Prostate gland (tissue), 2 donors: ENCODE measurements at regions not wholly inside any gene's neighbourhood (a gene's known extent, or its start where the extent isn't known, plus 50 kb on each side); places are given as distances from the start of the nearest gene placed in this dataset.

Experiments used
- DNase-seq: peaks from one replicate; pipeline ENCODE4 v3.0.0-alpha.2; 2019; ENCODE audit warnings: low spot score
- H3K27ac ChIP-seq, 2 donors: fragments of 200-600 bp; sonication (generic); 2 replicates each; pipeline ENCODE4 v1.5.1; 2017 to 2019
- H3K27me3 ChIP-seq: fragments of 200-600 bp; sonication (generic); replicated peaks from 2 replicates; pipeline ENCODE4 v1.5.1; 2019; ENCODE audit not compliant: insufficient read depth
- H3K36me3 ChIP-seq, 2 donors: fragments of 200-600 bp; sonication (generic); 1 replicate in 1 of 2; 2 replicates in 1 of 2; pipeline versions ENCODE4 v1.5.1 to v1.8.1; 2017 to 2019
- H3K4me1 ChIP-seq: fragments of 200-600 bp; sonication (generic); replicated peaks from 2 replicates; pipeline ENCODE4 v1.5.1; 2019
- H3K4me3 ChIP-seq, 2 donors: fragments of 200-600 bp; sonication (generic); 2 replicates each; pipeline ENCODE4 v1.5.1; 2017 to 2019
- H3K9me3 ChIP-seq: fragments of 200-600 bp; sonication (generic); 2 replicates; pipeline ENCODE4 v1.5.1; 2017
- POLR2A ChIP-seq: fragments of 450-650 bp; IDR thresholded peaks from one replicate; pipeline ENCODE4 v1.6.1; 2016; ENCODE audit warnings: antibody characterized with exemption, mild to moderate bottlenecking
- POLR2AphosphoS5 ChIP-seq: sonication (generic); formaldehyde crosslinking; IDR thresholded peaks from one replicate; pipeline ENCODE4 v1.6.1; 2017; ENCODE audit warnings: antibody characterized with exemption
- WGBS: methylation state at CpG from one replicate; pipeline ENCODE4 v1.1.5; 2018; 5-methylcytosine and 5-hydroxymethylcytosine counted together
- intact Hi-C: fragments of 100-400 bp; cut with DNase I; formaldehyde crosslinking; loops from one replicate; pipeline ENCODE4 v1.14.2; 2022
- TF ChIP-seq, protein P1 (sequence below), 4 experiments: fragments of 200-600 bp in 2 of 4; fragments of 450-650 bp in 2 of 4; sonication (generic) in 2 of 4; IDR thresholded peaks; 1 replicate in 3 of 4; 2 replicates in 1 of 4; pipeline ENCODE4 v1.5.1; 2016 to 2019; ENCODE audit warnings: antibody characterized with exemption in 4 of 4, mild to moderate bottlenecking in 2 of 4, moderate library complexity in 2 of 4

GRCh38 chr18:1017227-1018058 is 112.8 kb downstream of the ADCYAP1 start:
- H3K9me3 ChIP-seq: no peaks in the 10 kb centered on the region
- no peaks in the 10 kb centered on the region for H3K4me1 ChIP-seq
- no peak overlapping the region for H3K27ac ChIP-seq
- H3K4me3 ChIP-seq: no peak overlapping the region
- no peaks in the 10 kb centered on the region for H3K36me3 ChIP-seq
- intact Hi-C loops: no loop called here
- no peak for DNase-seq
- WGBS: 39% methylated on average over 8 of the region's 8 CpGs
- TF ChIP-seq POLR2AphosphoS5 (no peak), POLR2A (no peak)
- TF ChIP-seq, protein P1, sequence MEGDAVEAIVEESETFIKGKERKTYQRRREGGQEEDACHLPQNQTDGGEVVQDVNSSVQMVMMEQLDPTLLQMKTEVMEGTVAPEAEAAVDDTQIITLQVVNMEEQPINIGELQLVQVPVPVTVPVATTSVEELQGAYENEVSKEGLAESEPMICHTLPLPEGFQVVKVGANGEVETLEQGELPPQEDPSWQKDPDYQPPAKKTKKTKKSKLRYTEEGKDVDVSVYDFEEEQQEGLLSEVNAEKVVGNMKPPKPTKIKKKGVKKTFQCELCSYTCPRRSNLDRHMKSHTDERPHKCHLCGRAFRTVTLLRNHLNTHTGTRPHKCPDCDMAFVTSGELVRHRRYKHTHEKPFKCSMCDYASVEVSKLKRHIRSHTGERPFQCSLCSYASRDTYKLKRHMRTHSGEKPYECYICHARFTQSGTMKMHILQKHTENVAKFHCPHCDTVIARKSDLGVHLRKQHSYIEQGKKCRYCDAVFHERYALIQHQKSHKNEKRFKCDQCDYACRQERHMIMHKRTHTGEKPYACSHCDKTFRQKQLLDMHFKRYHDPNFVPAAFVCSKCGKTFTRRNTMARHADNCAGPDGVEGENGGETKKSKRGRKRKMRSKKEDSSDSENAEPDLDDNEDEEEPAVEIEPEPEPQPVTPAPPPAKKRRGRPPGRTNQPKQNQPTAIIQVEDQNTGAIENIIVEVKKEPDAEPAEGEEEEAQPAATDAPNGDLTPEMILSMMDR (IDR thresholded peaks at IDR 0.05): no peak
- H3K27me3 ChIP-seq: no peaks in the 10 kb centered on the region

GRCh38 chr18:1018181-1018681 is 113.6 kb downstream of the ADCYAP1 start:
- no peaks in the 10 kb centered on the region for H3K36me3 ChIP-seq
- no peak overlapping the region for H3K27ac ChIP-seq
- intact Hi-C loops: no loop called here
- H3K27me3 ChIP-seq: no peaks in the 10 kb centered on the region
- WGBS: 49% methylated on average over 5 of the region's 5 CpGs
- no peaks in the 10 kb centered on the region for H3K9me3 ChIP-seq
- no peaks in the 10 kb centered on the region for H3K4me1 ChIP-seq
- H3K4me3 ChIP-seq: no peak overlapping the region
- no peak for DNase-seq
- TF ChIP-seq, protein P1 (IDR thresholded peaks at IDR 0.05): no peak
- TF ChIP-seq POLR2AphosphoS5 (no peak), POLR2A (no peak)

DNA sequence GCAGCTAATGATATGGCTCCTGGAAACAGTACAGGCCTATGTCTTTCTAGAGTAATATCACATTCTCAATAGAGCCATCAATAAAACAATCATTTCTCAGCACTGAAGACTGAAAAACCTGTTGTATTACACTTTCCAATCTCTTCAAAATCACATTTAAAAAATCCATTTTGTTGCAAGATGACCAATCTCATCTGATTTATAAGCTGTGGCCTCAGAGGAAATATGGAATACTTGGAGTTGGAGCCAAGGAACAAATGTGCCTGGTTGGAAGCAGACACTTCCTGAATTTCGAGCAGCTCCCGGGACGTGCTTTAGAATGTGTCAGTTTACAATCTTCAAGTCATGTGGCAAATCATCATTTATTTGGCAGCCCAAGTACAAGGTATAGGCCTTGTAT is 114.5 kb downstream of the ADCYAP1 start:
- Histone ChIP-seq H3K27me3 (no peaks in the 10 kb centered on the region), H3K4me1 (no peaks in the 10 kb centered on the region), H3K9me3 (no peaks in the 10 kb centered on the region), H3K27ac (no peak overlapping the region), H3K36me3 (no peaks in the 10 kb centered on the region), H3K4me3 (no peak overlapping the region)
- DNase-seq: no peak
- TF ChIP-seq POLR2A: no peak
- no peak for TF ChIP-seq POLR2AphosphoS5
- TF ChIP-seq, protein P1 (IDR thresholded peaks at IDR 0.05): no peak
- 29% methylated on average over 3 of the region's 3 CpGs for WGBS
- intact Hi-C loops: no loop called here

DNA sequence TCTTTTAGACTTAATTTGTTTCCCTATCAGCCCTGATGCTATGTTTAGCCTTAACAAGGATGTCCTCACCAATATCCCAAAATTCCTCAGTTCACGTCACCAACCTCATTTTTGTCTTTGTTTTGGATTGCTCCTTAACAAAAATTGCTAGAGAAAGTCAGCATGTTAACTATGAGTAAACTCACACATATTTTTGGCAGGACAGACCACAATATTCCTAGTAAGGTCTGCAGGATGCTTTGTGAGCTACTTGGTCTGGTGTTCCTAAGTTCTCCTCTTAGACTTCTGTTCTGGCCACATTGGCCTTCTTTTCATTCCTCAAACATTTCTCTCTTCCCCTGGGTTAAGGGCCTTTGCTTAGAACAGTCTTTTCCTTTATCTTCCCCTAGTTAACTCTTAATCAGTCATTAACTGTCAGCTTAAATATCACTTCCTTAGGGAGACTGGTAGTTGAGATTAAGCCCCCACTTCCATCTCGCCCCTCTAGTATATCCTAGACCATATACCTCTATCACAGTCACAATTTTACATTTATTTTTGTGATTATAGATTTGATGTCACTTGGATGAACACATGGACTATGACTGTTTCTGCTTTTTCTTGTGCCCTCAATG is 116.2 kb downstream of the ADCYAP1 start:
- Histone ChIP-seq H3K27me3 (no peaks in the 10 kb centered on the region), H3K4me1 (no peaks in the 10 kb centered on the region), H3K4me3 (no peak overlapping the region), H3K9me3 (no peaks in the 10 kb centered on the region), H3K27ac (no peak overlapping the region), H3K36me3 (no peaks in the 10 kb centered on the region)
- DNase-seq: no peak
- TF ChIP-seq POLR2AphosphoS5 (no peak), POLR2A (no peak)
- TF ChIP-seq, protein P1 (IDR thresholded peaks at IDR 0.05): no peak
- intact Hi-C loops: no loop called here
- 82% methylated on average over 2 of the region's 2 CpGs for WGBS
